OCI-LY1 (cell line): ENCODE measurements at regions not wholly inside any gene's neighbourhood (a gene's known extent, or its start where the extent isn't known, plus 50 kb on each side); places are given as distances from the start of the nearest gene placed in this dataset.

Experiments used
- CTCF ChIP-seq: fragments of 200-600 bp; sonication (generic), shearing (Covaris generic); IDR thresholded peaks from 2 replicates; pipeline ENCODE4 v1.5.1; 2017; ENCODE audit warnings: mild to moderate bottlenecking, antibody characterized with exemption, low read length, moderate library complexity, mixed read lengths
- EZH2 ChIP-seq: fragments of 200-600 bp; sonication (generic), shearing (Covaris generic); IDR thresholded peaks from 2 replicates; pipeline ENCODE4 v1.8.0; 2017; ENCODE audit warnings: borderline replicate concordance, mixed run types, mild to moderate bottlenecking, antibody characterized with exemption, low read length, moderate library complexity, mixed read lengths

DNA sequence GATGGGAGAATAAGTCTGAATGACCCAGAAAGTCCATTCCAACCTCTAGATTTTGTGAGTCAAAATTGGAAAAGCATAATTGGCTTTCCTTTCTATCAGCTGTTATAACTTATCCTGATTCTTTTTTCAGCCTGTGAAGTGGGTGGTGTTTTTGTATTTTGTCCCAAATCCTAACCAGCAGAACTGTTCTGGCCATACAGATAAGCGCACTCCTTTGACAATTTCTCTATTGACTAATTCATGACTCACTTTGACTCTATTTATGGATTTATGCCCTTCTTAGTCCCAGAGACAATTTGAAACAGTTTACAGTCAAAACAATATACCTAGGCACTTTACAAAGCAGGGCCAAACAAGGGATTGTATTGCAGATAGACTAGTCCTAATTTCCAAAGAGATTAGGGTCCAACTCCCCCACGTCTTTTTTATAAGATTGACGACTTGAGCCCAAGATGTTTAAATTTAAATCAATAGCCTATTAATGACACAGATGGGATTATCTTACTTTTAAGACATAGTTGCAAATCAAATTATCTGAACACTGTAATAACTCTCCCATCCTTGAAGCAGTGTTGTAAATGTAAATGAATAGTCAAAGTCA, 301.7 kb upstream of the SEMA6A start:
- TF ChIP-seq CTCF: no peak
- no peak for TF ChIP-seq EZH2
